Activated naive CD4-positive, alpha-beta T cell treated with anti-CD3 and anti-CD28 coated beads, Interleukin-2, amount 50 U/mL, for 24 hours (primary cell): ENCODE measurements at regions not wholly inside any gene's neighbourhood (a gene's known extent, or its start where the extent isn't known, plus 50 kb on each side); places are given as distances from the start of the nearest gene placed in this dataset.
"Not testable (repeated sequence)": the region's sequence is repeated elsewhere in the genome, so short reads cannot be mapped to it uniquely, and the experiment has no call there.

ENCODE experiments used
- H3K27ac Mint-ChIP-seq: one replicate; pipeline ENCODE4 v1.8.0; 2021; ENCODE audit warnings: mild to moderate bottlenecking, mixed read lengths
- H3K27me3 Mint-ChIP-seq: one replicate; pipeline ENCODE4 v1.8.0; 2021; ENCODE audit warnings: mixed read lengths
- H3K36me3 Mint-ChIP-seq: one replicate; pipeline ENCODE4 v1.8.0; 2021; ENCODE audit warnings: mixed read lengths
- H3K4me1 Mint-ChIP-seq: one replicate; pipeline ENCODE4 v1.8.0; 2021; ENCODE audit warnings: mixed read lengths
- H3K4me3 Mint-ChIP-seq: one replicate; pipeline ENCODE4 v1.8.0; 2021; ENCODE audit warnings: mild to moderate bottlenecking, mixed read lengths
- H3K9me3 Mint-ChIP-seq: one replicate; pipeline ENCODE4 v1.8.0; 2021; ENCODE audit warnings: mixed read lengths

- no peaks in the 10 kb centered on the region for H3K9me3 Mint-ChIP-seq
- no peaks in the 10 kb centered on the region for H3K36me3 Mint-ChIP-seq
- no peak overlapping the region for H3K27ac Mint-ChIP-seq
- no peak overlapping the region for H3K4me3 Mint-ChIP-seq
- H3K27me3 Mint-ChIP-seq: no peaks in the 10 kb centered on the region
- H3K4me1 Mint-ChIP-seq: no peaks in the 10 kb centered on the region
Observed at GRCh38 chr5:17089690-17090089, 127.7 kb upstream of the BASP1 start.

GRCh38 chr5:17090839-17091238 is 126.6 kb upstream of the BASP1 start:
- H3K4me1 Mint-ChIP-seq: no peaks in the 10 kb centered on the region
- H3K27ac Mint-ChIP-seq: no peak overlapping the region
- no peaks in the 10 kb centered on the region for H3K36me3 Mint-ChIP-seq
- no peak overlapping the region for H3K4me3 Mint-ChIP-seq
- H3K27me3 Mint-ChIP-seq: no peaks in the 10 kb centered on the region
- no peaks in the 10 kb centered on the region for H3K9me3 Mint-ChIP-seq

GRCh38 chr5:17094830-17095229 is 122.6 kb upstream of the BASP1 start:
- Mint-ChIP-seq H3K4me3 (no peak overlapping the region), H3K9me3 (no peaks in the 10 kb centered on the region), H3K27ac (no peak overlapping the region), H3K4me1 (no peaks in the 10 kb centered on the region), H3K36me3 (no peaks in the 10 kb centered on the region), H3K27me3 (no peaks in the 10 kb centered on the region)

- no peaks in the 10 kb centered on the region for H3K36me3 Mint-ChIP-seq
- H3K9me3 Mint-ChIP-seq: no peaks in the 10 kb centered on the region
- no peak overlapping the region for H3K27ac Mint-ChIP-seq
Observed at GRCh38 chr5:17096952-17097695, 120.3 kb upstream of the BASP1 start.

GRCh38 chr5:17099946-17100345 is 117.5 kb upstream of the BASP1 start:
- no peaks in the 10 kb centered on the region for H3K9me3 Mint-ChIP-seq
- H3K36me3 Mint-ChIP-seq: no peaks in the 10 kb centered on the region
- no peaks in the 10 kb centered on the region for H3K27me3 Mint-ChIP-seq
- no peaks in the 10 kb centered on the region for H3K4me1 Mint-ChIP-seq
- no peak overlapping the region for H3K27ac Mint-ChIP-seq
- H3K4me3 Mint-ChIP-seq: no peak overlapping the region

More at GRCh38 chr5:17096952-17097695, 120.3 kb upstream of the BASP1 start:
- Mint-ChIP-seq H3K27me3 (no peaks in the 10 kb centered on the region), H3K4me1 (no peaks in the 10 kb centered on the region), H3K4me3 (no peak overlapping the region)

- Mint-ChIP-seq H3K27ac (peak overlapping the region; percentile 65), H3K4me3 (no peak overlapping the region), H3K9me3 (no peaks in the 10 kb centered on the region)
Observed at GRCh38 chr5:17103461-17103860, 114.0 kb upstream of the BASP1 start.

GRCh38 chr5:17105744-17106418 is 111.5 kb upstream of the BASP1 start:
- H3K9me3 Mint-ChIP-seq: no peaks in the 10 kb centered on the region
- no peaks in the 10 kb centered on the region for H3K27me3 Mint-ChIP-seq
- no peaks in the 10 kb centered on the region for H3K4me1 Mint-ChIP-seq
- H3K36me3 Mint-ChIP-seq: no peaks in the 10 kb centered on the region
- no peak overlapping the region for H3K4me3 Mint-ChIP-seq
- no peak overlapping the region for H3K27ac Mint-ChIP-seq

More at GRCh38 chr5:17103461-17103860, 114.0 kb upstream of the BASP1 start:
- no peaks in the 10 kb centered on the region for H3K36me3 Mint-ChIP-seq
- H3K27me3 Mint-ChIP-seq: no peaks in the 10 kb centered on the region
- H3K4me1 Mint-ChIP-seq: no peaks in the 10 kb centered on the region

GRCh38 chr5:17106521-17106920 is 110.9 kb upstream of the BASP1 start:
- H3K4me3 Mint-ChIP-seq: no peak overlapping the region
- no peaks in the 10 kb centered on the region for H3K27me3 Mint-ChIP-seq
- no peaks in the 10 kb centered on the region for H3K9me3 Mint-ChIP-seq
- no peaks in the 10 kb centered on the region for H3K4me1 Mint-ChIP-seq
- no peaks in the 10 kb centered on the region for H3K36me3 Mint-ChIP-seq
- H3K27ac Mint-ChIP-seq: no peak overlapping the region

GRCh38 chr5:17112091-17112716 is 105.2 kb upstream of the BASP1 start:
- not testable (repeated sequence) for H3K4me3 Mint-ChIP-seq, H3K27ac Mint-ChIP-seq, H3K4me1 Mint-ChIP-seq, H3K36me3 Mint-ChIP-seq, H3K27me3 Mint-ChIP-seq, H3K9me3 Mint-ChIP-seq

GRCh38 chr5:17113174-17113958 is 104.1 kb upstream of the BASP1 start:
- Mint-ChIP-seq H3K9me3 (no peaks in the 10 kb centered on the region), H3K27me3 (peaks cover 2% of the 10 kb centered on the region), H3K36me3 (no peaks in the 10 kb centered on the region), H3K4me3 (no peak overlapping the region), H3K27ac (no peak overlapping the region), H3K4me1 (no peaks in the 10 kb centered on the region)

- Mint-ChIP-seq H3K4me1 (no peaks in the 10 kb centered on the region), H3K9me3 (no peaks in the 10 kb centered on the region), H3K27ac (no peak overlapping the region), H3K36me3 (no peaks in the 10 kb centered on the region), H3K4me3 (no peak overlapping the region), H3K27me3 (peaks cover 7% of the 10 kb centered on the region)
Observed at GRCh38 chr5:17114233-17114632, 103.2 kb upstream of the BASP1 start.

- H3K9me3 Mint-ChIP-seq: no peaks in the 10 kb centered on the region
- no peaks in the 10 kb centered on the region for H3K36me3 Mint-ChIP-seq
- H3K4me1 Mint-ChIP-seq: no peaks in the 10 kb centered on the region
- H3K4me3 Mint-ChIP-seq: no peak overlapping the region
- no peak overlapping the region for H3K27ac Mint-ChIP-seq
- peaks cover 7% of the 10 kb centered on the region for H3K27me3 Mint-ChIP-seq
Observed at GRCh38 chr5:17114715-17115599, 102.5 kb upstream of the BASP1 start.

GRCh38 chr5:17115855-17116254 is 101.6 kb upstream of the BASP1 start:
- no peak overlapping the region for H3K27ac Mint-ChIP-seq
- no peaks in the 10 kb centered on the region for H3K9me3 Mint-ChIP-seq
- H3K36me3 Mint-ChIP-seq: no peaks in the 10 kb centered on the region
- no peak overlapping the region for H3K4me3 Mint-ChIP-seq
- H3K4me1 Mint-ChIP-seq: no peaks in the 10 kb centered on the region
- H3K27me3 Mint-ChIP-seq: peaks cover 7% of the 10 kb centered on the region

GRCh38 chr5:17118631-17119030 is 98.8 kb upstream of the BASP1 start:
- no peaks in the 10 kb centered on the region for H3K9me3 Mint-ChIP-seq
- H3K36me3 Mint-ChIP-seq: no peaks in the 10 kb centered on the region
- H3K4me3 Mint-ChIP-seq: no peak overlapping the region
- H3K27me3 Mint-ChIP-seq: peaks cover 7% of the 10 kb centered on the region
- H3K4me1 Mint-ChIP-seq: no peaks in the 10 kb centered on the region
- H3K27ac Mint-ChIP-seq: no peak overlapping the region

- no peak overlapping the region for H3K27ac Mint-ChIP-seq
- peaks cover 6% of the 10 kb centered on the region for H3K27me3 Mint-ChIP-seq
- H3K36me3 Mint-ChIP-seq: no peaks in the 10 kb centered on the region
- no peaks in the 10 kb centered on the region for H3K9me3 Mint-ChIP-seq
- H3K4me1 Mint-ChIP-seq: no peaks in the 10 kb centered on the region
- H3K4me3 Mint-ChIP-seq: no peak overlapping the region
Observed at GRCh38 chr5:17120209-17120608, 97.2 kb upstream of the BASP1 start.
